ENCODE measurements at regions not wholly inside any gene's neighbourhood (a gene's known extent, or its start where the extent isn't known, plus 50 kb on each side); places are given as distances from the start of the nearest gene placed in this dataset.

- TF ChIP-seq REST (IDR thresholded peaks at IDR 0.05) (no peak), GATA3 (IDR thresholded peaks at IDR 0.05; ENCODE audit: borderline replicate concordance) (no peak), E2F6 (IDR thresholded peaks at IDR 0.05; ENCODE audit: borderline replicate concordance, low read depth) (no peak), ZFP36 (IDR thresholded peaks at IDR 0.05; ENCODE audit: borderline replicate concordance, partially characterized antibody) (no peak), KDM5A (IDR thresholded peaks at IDR 0.05) (no peak), ZNF302 (CRISPR knock-in tag; IDR thresholded peaks at IDR 0.05) (no peak), JUN (IDR thresholded peaks at IDR 0.05) (no peak), ESRRA (IDR thresholded peaks at IDR 0.05; ENCODE audit: borderline replicate concordance, low read length) (no peak), HOXB13 (CRISPR knock-in tag; IDR thresholded peaks at IDR 0.05; ENCODE audit: low read depth) (no peak)
Observed at GRCh38 chr5:4628645-4629385, 511.3 kb upstream of the ADAMTS16 start (continued).

GRCh38 chr5:4630031-4630430 lies 510.1 kb upstream of the ADAMTS16 start:
- Histone ChIP-seq H3K9me3 (no peaks in the 10 kb centered on the region), H3K4me3 (no peak overlapping the region), H3K4me1 (no peaks in the 10 kb centered on the region), H3K27ac (no peak overlapping the region), H3K4me2 (no peak overlapping the region)
- POLR2A ChIA-PET = no interaction called here
- no peak for ATAC-seq
- FAIRE-seq = no peak
- peak; percentile 3 to 25 for DNase-seq (ENCODE audit: low read depth in 1 of 2, low spot score in 1 of 2)
- CTCF ChIA-PET = no interaction called here
- TF ChIP-seq MAFK (IDR thresholded peaks at IDR 0.05; ENCODE audit: partially characterized antibody) = no peak
- no peak for TF ChIP-seq FOSB (CRISPR knock-in tag; IDR thresholded peaks at IDR 0.05)
- no peak for TF ChIP-seq SMC3 (IDR thresholded peaks at IDR 0.05)
- TF ChIP-seq HOXB13 (CRISPR knock-in tag; IDR thresholded peaks at IDR 0.05; ENCODE audit: low read depth) = no peak
- TF ChIP-seq FOSL2 (IDR thresholded peaks at IDR 0.05) = no peak
- no peak for TF ChIP-seq FOSL2 (CRISPR knock-in tag; IDR thresholded peaks at IDR 0.05)
- no peak for TF ChIP-seq ATOH8 (CRISPR knock-in tag; IDR thresholded peaks at IDR 0.05; ENCODE audit: low read depth)
- no peak for TF ChIP-seq HDAC2 (IDR thresholded peaks at IDR 0.05)
- no peak for TF ChIP-seq EHMT2 (IDR thresholded peaks at IDR 0.05; ENCODE audit: low read depth)
- no peak for TF ChIP-seq EP300 (IDR thresholded peaks at IDR 0.05)
- TF ChIP-seq PHF8 (IDR thresholded peaks at IDR 0.05; ENCODE audit: borderline replicate concordance, low read depth) = no peak
- no peak for TF ChIP-seq BCL3 (IDR thresholded peaks at IDR 0.05)
- no peak for TF ChIP-seq HES2 (IDR thresholded peaks at IDR 0.05)
- no peak for TF ChIP-seq TFCP2L1 (CRISPR knock-in tag; IDR thresholded peaks at IDR 0.05)
- WGBS (ENCODE audit: missing lambda C conversion rate) = 9% methylated on average over 11 of the region's 11 CpGs
